OCI-LY1 (cell line): ENCODE measurements at regions not wholly inside any gene's neighbourhood (a gene's known extent, or its start where the extent isn't known, plus 50 kb on each side); places are given as distances from the start of the nearest gene placed in this dataset.

Source experiments
- H2AFZ ChIP-seq: fragments of 200-600 bp; sonication (generic), shearing (Covaris generic); 2 replicates; pipeline ENCODE4 v1.6.0; 2014; ENCODE audit warnings: antibody characterized with exemption, mild to moderate bottlenecking, low read length
- H3F3A ChIP-seq: fragments of 200-600 bp; sonication (generic), shearing (Covaris generic); 2 replicates; pipeline ENCODE4 v1.6.0; 2014; ENCODE audit warnings: mild to moderate bottlenecking, antibody characterized with exemption, low read length, moderate library complexity; ENCODE audit not compliant: insufficient read depth
- H3K27ac ChIP-seq: fragments of 200-600 bp; sonication (generic); 2 replicates; pipeline ENCODE4 v1.5.1; 2014; ENCODE audit warnings: low read length, mixed run types, mild to moderate bottlenecking, low read depth; ENCODE audit not compliant: poor library complexity, severe bottlenecking
- H3K27me3 ChIP-seq: fragments of 200-600 bp; sonication (generic); 2 replicates; pipeline ENCODE4 v1.6.0; 2014; ENCODE audit warnings: antibody characterized with exemption, mild to moderate bottlenecking, low read length, moderate library complexity; ENCODE audit not compliant: insufficient read depth
- H3K36me3 ChIP-seq: fragments of 200-600 bp; sonication (generic); 2 replicates; pipeline ENCODE4 v1.6.1; 2014; ENCODE audit warnings: mild to moderate bottlenecking, antibody characterized with exemption, low read length, moderate library complexity, mixed read lengths; ENCODE audit not compliant: insufficient read depth
- H3K4me1 ChIP-seq: fragments of 200-600 bp; sonication (generic); 2 replicates; pipeline ENCODE4 v1.5.1; 2014; ENCODE audit warnings: mild to moderate bottlenecking, low read length, moderate library complexity; ENCODE audit not compliant: insufficient read depth, severe bottlenecking
- H3K4me2 ChIP-seq: fragments of 200-600 bp; sonication (generic), shearing (Covaris generic); 2 replicates; pipeline ENCODE4 v1.6.1; 2014; ENCODE audit warnings: low read length
- H3K4me3 ChIP-seq: fragments of 200-600 bp; sonication (generic); 2 replicates; pipeline ENCODE4 v1.5.1; 2014; ENCODE audit warnings: low read length, low read depth, mild to moderate bottlenecking, mixed read lengths; ENCODE audit not compliant: poor library complexity, severe bottlenecking
- H3K79me2 ChIP-seq: fragments of 200-600 bp; shearing (Covaris generic); 2 replicates; pipeline ENCODE4 v1.6.1; 2016; ENCODE audit warnings: mixed run types, low read length, mixed read lengths; ENCODE audit not compliant: insufficient read depth
- H3K9ac ChIP-seq: fragments of 200-600 bp; sonication (generic), shearing (Covaris generic); 2 replicates; pipeline ENCODE4 v1.6.1; 2014; ENCODE audit warnings: mild to moderate bottlenecking, low read length, mixed read lengths
- H3K9me2 ChIP-seq: fragments of 200-600 bp; sonication (generic), shearing (Covaris generic); 2 replicates; pipeline ENCODE4 v1.6.1; 2014; ENCODE audit warnings: low read depth, mild to moderate bottlenecking, low read length, mixed read lengths
- H3K9me3 ChIP-seq: fragments of 200-600 bp; shearing (Covaris generic); 2 replicates; pipeline ENCODE4 v1.6.1; 2014; ENCODE audit warnings: low read length, mixed read lengths
- H4K20me1 ChIP-seq: fragments of 200-600 bp; sonication (generic), shearing (Covaris generic); 2 replicates; pipeline ENCODE4 v1.6.0; 2016; ENCODE audit warnings: mild to moderate bottlenecking, low read length; ENCODE audit not compliant: insufficient read depth
- CTCF ChIP-seq: fragments of 200-600 bp; sonication (generic), shearing (Covaris generic); IDR thresholded peaks from 2 replicates; pipeline ENCODE4 v1.5.1; 2017; ENCODE audit warnings: mild to moderate bottlenecking, antibody characterized with exemption, low read length, moderate library complexity, mixed read lengths
- EZH2 ChIP-seq: fragments of 200-600 bp; sonication (generic), shearing (Covaris generic); IDR thresholded peaks from 2 replicates; pipeline ENCODE4 v1.8.0; 2017; ENCODE audit warnings: borderline replicate concordance, mixed run types, mild to moderate bottlenecking, antibody characterized with exemption, low read length, moderate library complexity, mixed read lengths

GRCh38 chr3:34068505-34068904 lies 270.1 kb downstream of the PDCD6IP start:
- Histone ChIP-seq H3K4me1 (no peaks in the 10 kb centered on the region), H3K27ac (no peak overlapping the region), H3K36me3 (no peaks in the 10 kb centered on the region), H3K9me3 (no peaks in the 10 kb centered on the region), H3K9me2 (no peaks in the 10 kb centered on the region), H3F3A (no peaks in the 10 kb centered on the region), H4K20me1 (no peaks in the 10 kb centered on the region), H3K27me3 (no peaks in the 10 kb centered on the region), H3K4me2 (no peak overlapping the region), H3K9ac (no peak overlapping the region), H3K79me2 (no peaks in the 10 kb centered on the region), H3K4me3 (no peak overlapping the region), H2AFZ (no peak overlapping the region)
- TF ChIP-seq CTCF (no peak), EZH2 (no peak)

- Histone ChIP-seq H3K27ac (no peak overlapping the region), H3F3A (no peaks in the 10 kb centered on the region), H3K36me3 (no peaks in the 10 kb centered on the region), H3K4me3 (no peak overlapping the region), H4K20me1 (no peaks in the 10 kb centered on the region), H3K4me2 (no peak overlapping the region), H3K27me3 (no peaks in the 10 kb centered on the region), H3K4me1 (no peaks in the 10 kb centered on the region), H3K9ac (no peak overlapping the region), H3K9me2 (no peaks in the 10 kb centered on the region), H2AFZ (no peak overlapping the region), H3K9me3 (no peaks in the 10 kb centered on the region), H3K79me2 (no peaks in the 10 kb centered on the region)
- no peak for TF ChIP-seq EZH2
These were observed 272.6 kb downstream of the PDCD6IP start for GRCh38 chr3:34070831-34071585.

- no peak for TF ChIP-seq EZH2
- no peak for TF ChIP-seq CTCF
- no peaks in the 10 kb centered on the region for H3K36me3 ChIP-seq
- H3K9ac ChIP-seq, result no peak overlapping the region
- H3K4me1 ChIP-seq, result no peaks in the 10 kb centered on the region
- H3K27me3 ChIP-seq, result no peaks in the 10 kb centered on the region
- no peaks in the 10 kb centered on the region for H3F3A ChIP-seq
- H4K20me1 ChIP-seq, result no peaks in the 10 kb centered on the region
- H3K4me3 ChIP-seq, result no peak overlapping the region
- H2AFZ ChIP-seq, result no peak overlapping the region
- H3K79me2 ChIP-seq, result no peaks in the 10 kb centered on the region
- H3K4me2 ChIP-seq, result no peak overlapping the region
- H3K9me2 ChIP-seq, result no peaks in the 10 kb centered on the region
- H3K27ac ChIP-seq, result no peak overlapping the region
- no peaks in the 10 kb centered on the region for H3K9me3 ChIP-seq
These were observed 273.9 kb downstream of the PDCD6IP start for GRCh38 chr3:34072297-34072696.

GRCh38 chr3:34073111-34073510 lies 274.7 kb downstream of the PDCD6IP start:
- Histone ChIP-seq H3K4me3 (no peak overlapping the region), H2AFZ (no peak overlapping the region), H3K9me2 (no peaks in the 10 kb centered on the region), H3K79me2 (no peaks in the 10 kb centered on the region), H3K4me2 (no peak overlapping the region), H3K27ac (no peak overlapping the region), H3K27me3 (no peaks in the 10 kb centered on the region), H3K4me1 (no peaks in the 10 kb centered on the region), H3K36me3 (no peaks in the 10 kb centered on the region), H4K20me1 (no peaks in the 10 kb centered on the region), H3F3A (no peaks in the 10 kb centered on the region), H3K9ac (no peak overlapping the region), H3K9me3 (no peaks in the 10 kb centered on the region)
- TF ChIP-seq CTCF, result no peak
- no peak for TF ChIP-seq EZH2
